ENCODE measurements at regions not wholly inside any gene's neighbourhood (a gene's known extent, or its start where the extent isn't known, plus 50 kb on each side); places are given as distances from the start of the nearest gene placed in this dataset.

- Mint-ChIP-seq H3K4me1 (no peaks in the 10 kb centered on the region), H3K9me3 (peaks cover 0 to 3% (median 2%) of the 10 kb centered on the region in 7 donors), H3K27ac (no peak overlapping the region), H3K36me3 (no peaks in the 10 kb centered on the region), H3K27me3 (ENCODE audit: low read depth in 3 of 3) (no peaks in the 10 kb centered on the region), H3K4me3 (no peak overlapping the region)
- Histone ChIP-seq H3K4me1 (ENCODE audit: control insufficient read depth in 1 of 2, insufficient read depth in 2 of 2, low read length in 2 of 2) (no peaks in the 10 kb centered on the region), H3K79me2 (ENCODE audit: insufficient read depth, low read length) (no peaks in the 10 kb centered on the region), H3K27ac (ENCODE audit: low read depth in 1 of 2, low read length in 2 of 2) (no peak overlapping the region), H3K4me2 (replicated peaks; ENCODE audit: extremely low read depth, low read length, poor library complexity, severe bottlenecking) (no peak overlapping the region), H3K4me3 (replicated peaks in 1 of 3; ENCODE audit: low read depth in 2 of 3, low read length in 3 of 3) (no peak overlapping the region), H2AFZ (ENCODE audit: insufficient read depth, low read depth, low read length, poor library complexity, severe bottlenecking) (no peak overlapping the region), H3K9me3 (replicated peaks in 1 of 2; ENCODE audit: control insufficient read depth in 1 of 2, insufficient read depth in 1 of 2, low read length in 2 of 2) (no peaks in the 10 kb centered on the region), H3K36me3 (replicated peaks in 1 of 2; ENCODE audit: control insufficient read depth in 1 of 2, insufficient read depth in 2 of 2, low read length in 2 of 2) (no peaks in the 10 kb centered on the region), H4K20me1 (ENCODE audit: insufficient read depth, low read length) (no peaks in the 10 kb centered on the region), H3K9ac (ENCODE audit: insufficient read depth, low read length, poor library complexity, severe bottlenecking) (no peak overlapping the region), H3K27me3 (ENCODE audit: control insufficient read depth in 2 of 2, insufficient read depth in 2 of 2, low read length in 2 of 2) (no peaks in the 10 kb centered on the region)
- no peak for DNase-seq
- intact Hi-C loops (cut with micrococcal nuclease): no loop called here
- WGBS (ENCODE audit: insufficient coverage): no CpG with 5 or more reads among the region's 1 CpG
- no peak for TF ChIP-seq CTCF (IDR thresholded peaks at IDR 0.05)
These were observed 517.5 kb upstream of the GRIA3 start for GRCh38 chrX:122666601-122667000.

- DNase-seq: no peak
- no CpG with 5 or more reads among the region's 3 CpGs for WGBS (ENCODE audit: insufficient coverage)
- Mint-ChIP-seq H3K27ac (no peak overlapping the region), H3K36me3 (no peaks in the 10 kb centered on the region), H3K4me3 (no peak overlapping the region), H3K9me3 (peaks cover 0 to 3% (median 2%) of the 10 kb centered on the region in 7 donors), H3K4me1 (no peaks in the 10 kb centered on the region), H3K27me3 (ENCODE audit: low read depth in 3 of 3) (no peaks in the 10 kb centered on the region)
- no peak for TF ChIP-seq CTCF (IDR thresholded peaks at IDR 0.05)
- no peaks in the 10 kb centered on the region for H3K4me1 ChIP-seq (ENCODE audit: control insufficient read depth in 1 of 2, insufficient read depth in 2 of 2, low read length in 2 of 2)
- intact Hi-C loops (cut with micrococcal nuclease): no loop called here
- H4K20me1 ChIP-seq (ENCODE audit: insufficient read depth, low read length): no peaks in the 10 kb centered on the region
- H3K79me2 ChIP-seq (ENCODE audit: insufficient read depth, low read length): no peaks in the 10 kb centered on the region
- H2AFZ ChIP-seq (ENCODE audit: insufficient read depth, low read depth, low read length, poor library complexity, severe bottlenecking): no peak overlapping the region
- H3K9ac ChIP-seq (ENCODE audit: insufficient read depth, low read length, poor library complexity, severe bottlenecking): no peak overlapping the region
- no peaks in the 10 kb centered on the region for H3K9me3 ChIP-seq (replicated peaks in 1 of 2; ENCODE audit: control insufficient read depth in 1 of 2, insufficient read depth in 1 of 2, low read length in 2 of 2)
- no peak overlapping the region for H3K27ac ChIP-seq (ENCODE audit: low read depth in 1 of 2, low read length in 2 of 2)
- H3K27me3 ChIP-seq (ENCODE audit: control insufficient read depth in 2 of 2, insufficient read depth in 2 of 2, low read length in 2 of 2): no peaks in the 10 kb centered on the region
- H3K36me3 ChIP-seq (replicated peaks in 1 of 2; ENCODE audit: control insufficient read depth in 1 of 2, insufficient read depth in 2 of 2, low read length in 2 of 2): no peaks in the 10 kb centered on the region
- H3K4me3 ChIP-seq (replicated peaks in 1 of 3; ENCODE audit: low read depth in 2 of 3, low read length in 3 of 3): no peak overlapping the region
- no peak overlapping the region for H3K4me2 ChIP-seq (replicated peaks; ENCODE audit: extremely low read depth, low read length, poor library complexity, severe bottlenecking)
These were observed 516.4 kb upstream of the GRIA3 start for GRCh38 chrX:122667667-122668066.

Data from CD14-positive monocyte (primary cell).